ENCODE measurements at regions not wholly inside any gene's neighbourhood (a gene's known extent, or its start where the extent isn't known, plus 50 kb on each side); places are given as distances from the start of the nearest gene placed in this dataset.

DNA sequence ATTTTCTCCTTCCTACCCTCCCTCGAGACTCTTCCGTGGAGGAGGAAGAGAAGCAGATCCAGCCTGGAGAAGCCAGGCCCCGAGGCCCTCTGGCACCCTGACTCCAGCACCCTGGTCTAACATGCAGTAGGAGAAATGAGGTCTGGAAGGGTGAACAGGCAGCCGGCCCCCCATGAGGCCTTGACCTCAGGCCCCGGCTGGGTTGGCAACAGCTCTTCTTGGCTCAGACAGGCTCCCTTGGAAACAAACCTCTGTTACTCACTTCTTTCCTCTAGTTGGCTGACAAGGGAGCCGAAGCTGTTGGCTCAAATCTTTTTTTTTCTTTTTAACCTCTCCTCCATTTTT is 73.4 kb downstream of the CPN2 start:
- TF ChIP-seq, protein P1, sequence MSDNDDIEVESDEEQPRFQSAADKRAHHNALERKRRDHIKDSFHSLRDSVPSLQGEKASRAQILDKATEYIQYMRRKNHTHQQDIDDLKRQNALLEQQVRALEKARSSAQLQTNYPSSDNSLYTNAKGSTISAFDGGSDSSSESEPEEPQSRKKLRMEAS (IDR thresholded peaks at IDR 0.05), result 0 out of 2 replicates have a peak, but pooled peaks have one; percentile 37
- peak; percentile 61 for TF ChIP-seq NFIC (IDR thresholded peaks at IDR 0.05)
- TF ChIP-seq YY1 (IDR thresholded peaks at IDR 0.05; ENCODE audit: low read depth), result no peak
- peak; percentile 27; the same call in 1 of the 2 replicates for TF ChIP-seq EP300 (IDR thresholded peaks at IDR 0.05; ENCODE audit: borderline replicate concordance)

DNA sequence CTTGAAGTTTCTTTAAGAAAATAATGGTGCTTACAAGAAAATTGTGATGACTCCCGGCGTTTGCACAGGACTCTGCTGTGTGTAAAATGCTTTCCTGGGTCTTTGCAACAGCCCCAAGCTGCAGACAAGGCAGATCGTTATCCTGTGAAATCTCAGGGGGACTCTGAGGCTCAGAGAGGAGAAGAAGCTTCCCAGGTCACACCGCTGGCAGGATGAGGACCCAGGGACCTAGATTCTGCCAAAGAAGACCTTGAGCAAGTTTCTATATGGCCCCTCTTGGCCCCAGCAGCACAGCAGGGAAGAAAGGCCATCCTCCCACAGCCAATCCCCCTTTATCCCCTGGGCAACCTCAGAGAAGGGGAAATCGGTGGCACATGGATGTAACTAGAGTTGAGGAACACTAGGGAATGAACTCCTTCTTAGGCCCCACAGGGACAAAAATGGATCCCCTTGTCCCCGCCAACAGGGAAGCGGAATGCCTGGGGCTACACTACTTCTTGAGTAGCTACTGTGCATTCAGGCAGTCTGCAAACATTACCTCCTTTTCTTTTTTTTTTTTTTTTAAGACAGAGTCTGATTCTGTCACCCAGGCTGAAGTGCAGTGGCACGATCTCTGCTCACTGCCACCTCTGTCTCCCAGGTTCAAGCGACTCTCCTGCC is 72.8 kb downstream of the CPN2 start:
- no peak for TF ChIP-seq TAF1 (IDR thresholded peaks at IDR 0.05; ENCODE audit: low read depth)
- TF ChIP-seq EP300 (IDR thresholded peaks at IDR 0.05; ENCODE audit: borderline replicate concordance), result no peak
- TF ChIP-seq, protein P2, sequence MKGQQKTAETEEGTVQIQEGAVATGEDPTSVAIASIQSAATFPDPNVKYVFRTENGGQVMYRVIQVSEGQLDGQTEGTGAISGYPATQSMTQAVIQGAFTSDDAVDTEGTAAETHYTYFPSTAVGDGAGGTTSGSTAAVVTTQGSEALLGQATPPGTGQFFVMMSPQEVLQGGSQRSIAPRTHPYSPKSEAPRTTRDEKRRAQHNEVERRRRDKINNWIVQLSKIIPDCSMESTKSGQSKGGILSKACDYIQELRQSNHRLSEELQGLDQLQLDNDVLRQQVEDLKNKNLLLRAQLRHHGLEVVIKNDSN (IDR thresholded peaks at IDR 0.05), result no peak
- no peak for TF ChIP-seq EGR1 (IDR thresholded peaks at IDR 0.05)
- TF ChIP-seq RAD21 (IDR thresholded peaks at IDR 0.05; ENCODE audit: low read depth), result no peak
- TF ChIP-seq, protein P3, sequence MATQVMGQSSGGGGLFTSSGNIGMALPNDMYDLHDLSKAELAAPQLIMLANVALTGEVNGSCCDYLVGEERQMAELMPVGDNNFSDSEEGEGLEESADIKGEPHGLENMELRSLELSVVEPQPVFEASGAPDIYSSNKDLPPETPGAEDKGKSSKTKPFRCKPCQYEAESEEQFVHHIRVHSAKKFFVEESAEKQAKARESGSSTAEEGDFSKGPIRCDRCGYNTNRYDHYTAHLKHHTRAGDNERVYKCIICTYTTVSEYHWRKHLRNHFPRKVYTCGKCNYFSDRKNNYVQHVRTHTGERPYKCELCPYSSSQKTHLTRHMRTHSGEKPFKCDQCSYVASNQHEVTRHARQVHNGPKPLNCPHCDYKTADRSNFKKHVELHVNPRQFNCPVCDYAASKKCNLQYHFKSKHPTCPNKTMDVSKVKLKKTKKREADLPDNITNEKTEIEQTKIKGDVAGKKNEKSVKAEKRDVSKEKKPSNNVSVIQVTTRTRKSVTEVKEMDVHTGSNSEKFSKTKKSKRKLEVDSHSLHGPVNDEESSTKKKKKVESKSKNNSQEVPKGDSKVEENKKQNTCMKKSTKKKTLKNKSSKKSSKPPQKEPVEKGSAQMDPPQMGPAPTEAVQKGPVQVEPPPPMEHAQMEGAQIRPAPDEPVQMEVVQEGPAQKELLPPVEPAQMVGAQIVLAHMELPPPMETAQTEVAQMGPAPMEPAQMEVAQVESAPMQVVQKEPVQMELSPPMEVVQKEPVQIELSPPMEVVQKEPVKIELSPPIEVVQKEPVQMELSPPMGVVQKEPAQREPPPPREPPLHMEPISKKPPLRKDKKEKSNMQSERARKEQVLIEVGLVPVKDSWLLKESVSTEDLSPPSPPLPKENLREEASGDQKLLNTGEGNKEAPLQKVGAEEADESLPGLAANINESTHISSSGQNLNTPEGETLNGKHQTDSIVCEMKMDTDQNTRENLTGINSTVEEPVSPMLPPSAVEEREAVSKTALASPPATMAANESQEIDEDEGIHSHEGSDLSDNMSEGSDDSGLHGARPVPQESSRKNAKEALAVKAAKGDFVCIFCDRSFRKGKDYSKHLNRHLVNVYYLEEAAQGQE (IDR thresholded peaks at IDR 0.05; ENCODE audit: low read depth), result no peak
- no peak for TF ChIP-seq TEAD4 (IDR thresholded peaks at IDR 0.05)
- TF ChIP-seq, protein P1 (IDR thresholded peaks at IDR 0.05), result no peak; the same call in 1 of the 2 replicates
- TF ChIP-seq YY1 (IDR thresholded peaks at IDR 0.05; ENCODE audit: low read depth), result no peak
- no peak for TF ChIP-seq CREB1 (IDR thresholded peaks at IDR 0.05; ENCODE audit: low read depth)
- no peak for TF ChIP-seq ZBTB7A (IDR thresholded peaks at IDR 0.05; ENCODE audit: low read depth)
- no peak for TF ChIP-seq NFIC (IDR thresholded peaks at IDR 0.05)
- no peak for TF ChIP-seq FOXM1 (IDR thresholded peaks at IDR 0.05; ENCODE audit: borderline replicate concordance, low read depth)
- TF ChIP-seq CEBPB (IDR thresholded peaks at IDR 0.05), result no peak
- TF ChIP-seq TCF12 (IDR thresholded peaks at IDR 0.05; ENCODE audit: low read depth), result no peak

DNA sequence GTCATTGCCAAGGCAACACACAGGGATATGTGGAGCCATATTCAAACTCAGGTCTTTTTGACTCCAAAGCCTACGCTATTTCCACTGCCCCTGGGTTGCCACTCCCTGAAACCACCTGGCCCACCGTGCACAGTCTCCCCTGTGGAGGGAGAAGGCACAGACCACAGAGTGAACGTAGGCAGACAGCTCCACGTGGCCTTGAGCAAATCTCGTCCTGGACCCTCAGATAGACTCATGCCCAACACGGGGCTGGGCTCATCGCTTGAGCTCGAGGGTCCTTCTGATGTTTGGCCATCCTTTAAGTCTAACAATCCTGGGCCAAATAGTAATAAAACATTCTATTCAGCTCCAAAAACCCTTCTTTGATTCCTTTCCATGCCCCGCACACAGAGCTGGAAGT is 72.0 kb downstream of the CPN2 start:
- TF ChIP-seq EGR1 (IDR thresholded peaks at IDR 0.05) (no peak), NFIC (IDR thresholded peaks at IDR 0.05) (no peak), FOXM1 (IDR thresholded peaks at IDR 0.05; ENCODE audit: borderline replicate concordance, low read depth) (no peak), ZBTB7A (IDR thresholded peaks at IDR 0.05; ENCODE audit: low read depth) (no peak), CEBPB (IDR thresholded peaks at IDR 0.05) (no peak), YY1 (IDR thresholded peaks at IDR 0.05; ENCODE audit: low read depth) (no peak), TEAD4 (IDR thresholded peaks at IDR 0.05) (no peak), TAF1 (IDR thresholded peaks at IDR 0.05; ENCODE audit: low read depth) (no peak), RAD21 (IDR thresholded peaks at IDR 0.05; ENCODE audit: low read depth) (no peak), TCF12 (IDR thresholded peaks at IDR 0.05; ENCODE audit: low read depth) (no peak), EP300 (IDR thresholded peaks at IDR 0.05; ENCODE audit: borderline replicate concordance) (no peak), CREB1 (IDR thresholded peaks at IDR 0.05; ENCODE audit: low read depth) (no peak)
- TF ChIP-seq, protein P3 (IDR thresholded peaks at IDR 0.05; ENCODE audit: low read depth), result no peak
- TF ChIP-seq, protein P2 (IDR thresholded peaks at IDR 0.05), result no peak
- TF ChIP-seq, protein P1 (IDR thresholded peaks at IDR 0.05), result no peak

DNA sequence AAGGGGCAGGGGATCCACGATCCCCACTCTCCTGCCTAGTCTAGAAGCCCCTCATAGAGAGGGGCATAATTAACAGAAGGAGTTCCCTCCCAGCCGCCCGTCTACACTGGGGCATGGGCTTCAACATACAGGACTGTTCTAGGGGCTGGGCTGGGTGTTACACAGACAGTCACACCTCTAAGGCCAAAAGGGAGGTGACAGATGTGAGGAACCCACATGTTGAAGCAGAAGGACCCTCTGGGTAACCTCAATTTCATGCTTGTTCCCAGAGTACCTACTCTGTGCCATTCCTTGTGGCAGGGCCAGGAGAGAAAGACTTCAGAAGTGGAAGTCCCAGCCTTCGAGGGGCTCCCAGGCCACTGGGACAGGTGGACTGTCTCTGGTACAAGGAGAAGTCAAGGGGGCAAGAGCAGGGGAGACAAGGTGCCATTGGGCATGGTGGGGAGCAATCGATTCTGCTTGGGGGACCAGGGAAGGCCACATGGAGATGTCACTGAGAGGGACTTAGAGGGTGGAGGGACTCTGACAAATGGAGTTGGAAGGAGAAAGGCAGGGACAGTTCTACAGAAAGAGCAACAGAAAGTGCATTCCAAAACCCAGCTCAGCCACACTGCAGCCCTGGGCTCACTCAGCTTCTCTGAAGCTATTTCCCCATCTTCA is 71.3 kb downstream of the CPN2 start:
- TF ChIP-seq, protein P1 (IDR thresholded peaks at IDR 0.05), result no peak
- TF ChIP-seq TCF12 (IDR thresholded peaks at IDR 0.05; ENCODE audit: low read depth) (no peak), CREB1 (IDR thresholded peaks at IDR 0.05; ENCODE audit: low read depth) (no peak)
- TF ChIP-seq, protein P2 (IDR thresholded peaks at IDR 0.05), result no peak

DNA sequence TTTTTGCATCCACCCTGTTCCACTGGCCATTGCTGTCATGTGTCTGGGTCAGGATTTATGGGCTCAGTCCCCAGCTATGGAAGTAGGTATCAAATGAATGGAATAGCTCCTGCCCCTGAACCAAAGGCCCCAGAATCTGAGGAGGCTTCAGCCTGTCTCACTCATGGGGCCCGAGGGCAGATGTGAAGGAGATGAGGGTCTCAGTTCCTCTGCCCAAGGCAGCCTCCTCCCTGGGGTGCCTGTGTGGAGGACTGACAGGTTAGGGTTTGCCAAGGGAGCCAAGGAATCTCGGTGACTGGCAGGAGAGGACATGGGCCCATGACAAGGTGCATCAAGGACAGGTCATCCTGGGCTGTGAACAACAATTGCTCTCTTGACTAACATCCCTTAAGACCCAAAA is 70.4 kb downstream of the CPN2 start:
- TF ChIP-seq YY1 (IDR thresholded peaks at IDR 0.05; ENCODE audit: low read depth) (no peak), NFIC (IDR thresholded peaks at IDR 0.05) (no peak), CREB1 (IDR thresholded peaks at IDR 0.05; ENCODE audit: low read depth) (no peak), FOXM1 (IDR thresholded peaks at IDR 0.05; ENCODE audit: borderline replicate concordance, low read depth) (no peak), TEAD4 (IDR thresholded peaks at IDR 0.05) (no peak), ZBTB7A (IDR thresholded peaks at IDR 0.05; ENCODE audit: low read depth) (no peak), RAD21 (IDR thresholded peaks at IDR 0.05; ENCODE audit: low read depth) (no peak)
- TF ChIP-seq, protein P1 (IDR thresholded peaks at IDR 0.05), result no peak
- TF ChIP-seq, protein P3 (IDR thresholded peaks at IDR 0.05; ENCODE audit: low read depth), result no peak
